ENCODE measurements at regions not wholly inside any gene's neighbourhood (a gene's known extent, or its start where the extent isn't known, plus 50 kb on each side); places are given as distances from the start of the nearest gene placed in this dataset.
"Not testable (repeated sequence)": the region's sequence is repeated elsewhere in the genome, so short reads cannot be mapped to it uniquely, and the experiment has no call there.

- no peak for DNase-seq (ENCODE audit: low read depth in 2 of 3, low spot score in 2 of 3)
Observed at GRCh38 chr5:104119529-104119928, 556.9 kb upstream of the NUDT12 start.

- no peak for DNase-seq (ENCODE audit: low read depth in 2 of 3, low spot score in 2 of 3)
Observed at GRCh38 chr5:104111632-104112031, 549.0 kb upstream of the NUDT12 start.

- no peak for DNase-seq (ENCODE audit: low read depth in 2 of 3, low spot score in 2 of 3)
Observed at GRCh38 chr5:104096451-104096850, 533.9 kb upstream of the NUDT12 start.

GRCh38 chr5:104095527-104095926 lies 532.9 kb upstream of the NUDT12 start:
- no peak for DNase-seq (ENCODE audit: low read depth in 2 of 3, low spot score in 2 of 3)

GRCh38 chr5:104088876-104089778 lies 526.5 kb upstream of the NUDT12 start:
- DNase-seq (ENCODE audit: low read depth in 2 of 3, low spot score in 2 of 3) = no peak

GRCh38 chr5:104084896-104085295 lies 522.3 kb upstream of the NUDT12 start:
- DNase-seq (ENCODE audit: low read depth in 2 of 3, low spot score in 2 of 3) = no peak

GRCh38 chr5:104082754-104083153 lies 520.2 kb upstream of the NUDT12 start:
- DNase-seq (ENCODE audit: low read depth in 2 of 3, low spot score in 2 of 3) = no peak

- no peak for DNase-seq (ENCODE audit: low read depth in 2 of 3, low spot score in 2 of 3)
Observed at GRCh38 chr5:104081232-104081631, 518.6 kb upstream of the NUDT12 start.

- DNase-seq (ENCODE audit: low read depth in 2 of 3, low spot score in 2 of 3) = no peak
Observed at GRCh38 chr5:104080646-104081175, 518.1 kb upstream of the NUDT12 start.

GRCh38 chr5:104079861-104080645 lies 517.5 kb upstream of the NUDT12 start:
- not testable (repeated sequence) for DNase-seq (ENCODE audit: low read depth in 2 of 3, low spot score in 2 of 3)

- no peak for DNase-seq (ENCODE audit: low read depth in 2 of 3, low spot score in 2 of 3)
Observed at GRCh38 chr5:104071887-104072286, 509.3 kb upstream of the NUDT12 start.

- no peak for DNase-seq (ENCODE audit: low read depth in 2 of 3, low spot score in 2 of 3)
Observed at GRCh38 chr5:104062621-104063377, 500.2 kb upstream of the NUDT12 start.

- DNase-seq (ENCODE audit: low read depth in 2 of 3, low spot score in 2 of 3) = no peak
Observed at GRCh38 chr5:104061707-104062106, 499.1 kb upstream of the NUDT12 start.

- DNase-seq (ENCODE audit: low read depth in 2 of 3, low spot score in 2 of 3) = no peak
Observed at GRCh38 chr5:104053353-104053649, 490.7 kb upstream of the NUDT12 start.

GRCh38 chr5:104052558-104053352 lies 490.2 kb upstream of the NUDT12 start:
- no peak for DNase-seq (ENCODE audit: low read depth in 2 of 3, low spot score in 2 of 3)

GRCh38 chr5:104050436-104050835 lies 487.8 kb upstream of the NUDT12 start:
- DNase-seq (ENCODE audit: low read depth in 2 of 3, low spot score in 2 of 3) = no peak

- no peak for DNase-seq (ENCODE audit: low read depth in 2 of 3, low spot score in 2 of 3)
Observed at GRCh38 chr5:104049752-104050151, 487.2 kb upstream of the NUDT12 start.

- no peak for DNase-seq (ENCODE audit: low read depth in 2 of 3, low spot score in 2 of 3)
Observed at GRCh38 chr5:104048231-104048630, 485.6 kb upstream of the NUDT12 start.

GRCh38 chr5:104045987-104046386 lies 483.4 kb upstream of the NUDT12 start:
- no peak for DNase-seq (ENCODE audit: low read depth in 2 of 3, low spot score in 2 of 3)

GRCh38 chr5:104039871-104040270 lies 477.3 kb upstream of the NUDT12 start:
- DNase-seq (ENCODE audit: low read depth in 2 of 3, low spot score in 2 of 3) = not testable (repeated sequence)

GRCh38 chr5:104037136-104037535 lies 474.5 kb upstream of the NUDT12 start:
- not testable (repeated sequence) for DNase-seq (ENCODE audit: low read depth in 2 of 3, low spot score in 2 of 3)
